GM12875 (cell line): ENCODE measurements at regions not wholly inside any gene's neighbourhood (a gene's known extent, or its start where the extent isn't known, plus 50 kb on each side); places are given as distances from the start of the nearest gene placed in this dataset.

ENCODE experiments used
- H3K4me3 ChIP-seq: one replicate; pipeline ENCODE4 v1.5.1; 2011; ENCODE audit warnings: low read depth, low read length, control low read depth
- TF ChIP-seq, protein P1 (sequence below): IDR thresholded peaks from 2 replicates; pipeline ENCODE4 v1.5.1; 2011; ENCODE audit warnings: low read depth, mild to moderate bottlenecking, control low read depth, inconsistent platforms, low read length, moderate library complexity, borderline replicate concordance; ENCODE audit not compliant: insufficient read depth

DNA sequence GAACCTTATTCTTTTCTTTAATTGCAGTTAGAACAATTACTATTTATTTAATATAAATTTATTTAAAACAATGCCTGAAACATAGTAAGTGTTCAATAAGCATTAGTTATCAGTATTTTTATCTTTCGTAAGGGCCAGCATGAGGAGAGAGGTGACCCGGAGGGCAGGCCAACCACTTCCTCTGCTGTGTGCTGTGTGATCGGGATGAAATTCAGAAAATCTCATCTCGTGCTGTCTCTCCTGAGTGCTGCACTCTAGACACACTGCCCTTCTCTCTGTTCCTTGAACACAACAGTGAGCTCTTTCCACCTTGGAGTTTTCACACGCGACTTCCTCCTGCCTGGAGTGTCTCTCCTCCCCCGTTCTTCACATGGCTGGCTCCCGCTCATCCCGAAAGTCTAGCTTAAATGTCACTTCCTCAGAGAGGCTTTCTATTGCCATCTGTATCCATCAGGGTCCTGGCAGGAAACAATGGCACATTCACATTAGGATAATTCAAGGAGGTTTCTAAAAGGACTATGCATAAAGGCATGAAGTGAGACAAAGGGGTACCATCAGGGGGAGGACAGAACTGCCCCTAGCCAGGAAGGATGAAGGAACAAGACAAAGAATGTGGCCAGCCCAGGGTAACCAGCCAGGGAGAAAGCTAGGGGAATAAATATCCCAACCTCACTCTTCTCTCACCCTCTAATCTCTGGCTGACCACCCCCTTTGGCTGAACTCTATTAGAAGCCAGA is 142.6 kb upstream of the GJB5 start:
- H3K4me3 ChIP-seq = no peak overlapping the region
- TF ChIP-seq, protein P1, sequence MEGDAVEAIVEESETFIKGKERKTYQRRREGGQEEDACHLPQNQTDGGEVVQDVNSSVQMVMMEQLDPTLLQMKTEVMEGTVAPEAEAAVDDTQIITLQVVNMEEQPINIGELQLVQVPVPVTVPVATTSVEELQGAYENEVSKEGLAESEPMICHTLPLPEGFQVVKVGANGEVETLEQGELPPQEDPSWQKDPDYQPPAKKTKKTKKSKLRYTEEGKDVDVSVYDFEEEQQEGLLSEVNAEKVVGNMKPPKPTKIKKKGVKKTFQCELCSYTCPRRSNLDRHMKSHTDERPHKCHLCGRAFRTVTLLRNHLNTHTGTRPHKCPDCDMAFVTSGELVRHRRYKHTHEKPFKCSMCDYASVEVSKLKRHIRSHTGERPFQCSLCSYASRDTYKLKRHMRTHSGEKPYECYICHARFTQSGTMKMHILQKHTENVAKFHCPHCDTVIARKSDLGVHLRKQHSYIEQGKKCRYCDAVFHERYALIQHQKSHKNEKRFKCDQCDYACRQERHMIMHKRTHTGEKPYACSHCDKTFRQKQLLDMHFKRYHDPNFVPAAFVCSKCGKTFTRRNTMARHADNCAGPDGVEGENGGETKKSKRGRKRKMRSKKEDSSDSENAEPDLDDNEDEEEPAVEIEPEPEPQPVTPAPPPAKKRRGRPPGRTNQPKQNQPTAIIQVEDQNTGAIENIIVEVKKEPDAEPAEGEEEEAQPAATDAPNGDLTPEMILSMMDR = no peak

DNA sequence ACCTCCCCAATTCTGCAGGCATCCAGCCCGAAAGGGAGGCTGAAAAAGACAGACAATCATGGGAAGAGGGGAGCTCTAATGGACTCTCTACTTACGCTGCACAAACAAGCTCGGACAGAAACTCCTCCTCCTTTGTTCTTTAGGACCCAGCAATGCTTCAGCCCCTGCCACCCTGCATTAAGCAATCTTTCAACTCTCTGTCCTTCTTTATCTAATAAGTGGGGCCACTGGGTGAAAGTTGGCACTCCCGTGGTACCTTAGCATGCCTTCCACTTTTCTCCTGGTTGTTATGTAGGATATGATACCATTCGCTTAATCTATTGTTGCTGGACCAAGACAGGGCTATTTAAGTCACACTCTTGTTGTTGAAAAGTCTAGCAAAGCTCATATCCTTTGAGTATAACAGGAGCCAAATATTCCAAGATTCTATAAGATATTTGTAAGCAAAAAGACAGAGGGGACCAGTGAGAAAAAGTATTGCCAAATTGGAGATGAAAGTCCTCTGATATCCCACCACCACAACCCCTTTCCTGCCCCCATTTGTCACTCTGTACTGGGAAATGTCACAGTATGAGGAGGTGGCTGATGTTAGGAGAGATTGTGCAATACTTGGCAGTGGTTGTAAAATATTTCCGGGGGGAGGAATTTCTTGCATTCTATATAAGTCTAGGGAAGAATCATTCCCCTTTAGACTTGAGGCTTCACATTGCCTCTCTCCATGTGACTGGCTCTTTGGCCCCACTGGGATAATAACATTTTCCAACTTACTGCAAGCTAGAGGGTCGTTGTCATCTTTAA is 137.3 kb upstream of the GJB5 start:
- TF ChIP-seq, protein P1 = no peak
- H3K4me3 ChIP-seq = no peak overlapping the region

DNA sequence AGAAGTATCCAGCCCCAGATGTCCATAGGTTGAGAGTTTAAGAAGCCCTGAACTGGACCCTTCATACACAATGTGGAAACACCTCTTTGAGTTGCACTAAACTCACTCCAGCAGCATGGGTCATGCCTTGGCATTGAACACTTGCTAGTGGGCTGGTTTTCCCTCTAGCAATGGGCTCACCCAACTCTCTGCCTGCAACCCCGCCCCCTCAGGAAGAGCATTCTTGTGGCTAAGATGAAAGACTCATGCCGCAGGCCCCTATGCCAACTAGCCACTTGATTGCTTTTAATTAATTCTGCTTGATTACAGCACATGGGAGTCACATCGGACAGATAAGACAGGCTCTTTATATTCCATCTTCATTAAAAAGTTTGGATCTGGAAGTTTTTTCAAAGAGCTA is 136.5 kb upstream of the GJB5 start:
- no peak overlapping the region for H3K4me3 ChIP-seq
- TF ChIP-seq, protein P1 = no peak

DNA sequence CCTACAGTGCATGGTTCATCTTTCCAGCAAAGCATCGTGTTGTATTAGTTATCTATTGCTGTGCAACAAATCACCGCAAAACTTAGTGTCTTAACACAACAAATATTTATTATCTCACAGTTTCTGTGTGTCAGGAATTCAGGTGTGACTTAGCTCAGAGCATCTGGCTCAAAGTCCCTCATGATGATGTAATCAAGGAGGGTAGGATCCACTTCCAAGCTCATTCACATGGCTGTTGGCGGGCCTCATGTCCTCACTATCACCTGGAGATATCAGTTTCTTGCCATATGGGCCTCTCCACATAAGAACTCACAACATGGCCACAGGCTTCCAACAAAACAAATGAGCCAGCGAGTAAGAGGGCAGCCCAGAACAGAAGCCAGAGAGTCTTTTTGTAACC is 135.6 kb upstream of the GJB5 start:
- TF ChIP-seq, protein P1 = no peak
- no peak overlapping the region for H3K4me3 ChIP-seq

DNA sequence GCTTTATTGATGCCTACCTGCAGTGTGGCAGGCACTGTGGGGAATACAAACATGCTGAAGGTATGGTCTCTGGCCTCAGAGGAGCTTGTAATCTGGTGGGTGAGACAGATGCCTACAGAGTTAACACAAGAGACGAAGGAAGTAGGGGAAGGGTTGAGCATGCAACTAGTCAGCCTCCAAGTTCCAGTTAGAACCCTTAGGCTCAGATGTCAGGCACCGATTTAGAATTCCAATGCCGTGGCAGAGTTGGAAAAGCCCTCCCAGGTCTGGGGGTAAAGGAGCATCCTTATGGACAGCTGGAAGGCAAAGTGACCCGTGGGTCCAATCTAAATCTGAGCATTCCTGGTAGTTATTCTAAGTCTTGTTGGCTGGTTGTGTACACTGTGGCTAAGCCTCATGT is 132.9 kb upstream of the GJB5 start:
- no peak overlapping the region for H3K4me3 ChIP-seq
- TF ChIP-seq, protein P1 = no peak

DNA sequence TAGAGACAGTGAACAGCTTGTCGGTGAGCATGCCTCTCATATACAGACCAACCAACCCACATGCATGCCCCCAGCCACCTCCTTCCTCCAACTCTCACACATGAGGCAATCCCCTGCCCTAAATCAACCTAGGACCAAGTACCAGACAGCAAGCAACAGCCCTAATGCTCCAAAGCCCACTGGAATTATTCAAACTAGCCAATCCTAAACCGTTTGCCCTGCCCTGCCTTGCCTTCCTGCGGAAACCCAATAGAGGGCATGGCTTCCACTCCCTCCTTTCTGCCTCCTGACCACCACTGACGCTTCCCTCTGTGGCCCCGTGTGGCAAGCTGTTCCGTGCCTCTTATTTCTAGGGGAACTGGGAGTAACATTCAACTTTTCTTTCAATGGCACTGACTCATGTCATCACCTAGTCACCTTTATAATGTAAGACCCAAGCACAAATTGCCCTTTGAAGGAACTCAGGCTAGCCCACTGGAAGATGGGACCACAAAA is 129.3 kb upstream of the GJB5 start:
- TF ChIP-seq, protein P1 = no peak
- no peak overlapping the region for H3K4me3 ChIP-seq
